ENCODE measurements at regions not wholly inside any gene's neighbourhood (a gene's known extent, or its start where the extent isn't known, plus 50 kb on each side); places are given as distances from the start of the nearest gene placed in this dataset.
"Not testable (repeated sequence)": the region's sequence is repeated elsewhere in the genome, so short reads cannot be mapped to it uniquely, and the experiment has no call there.

DNA sequence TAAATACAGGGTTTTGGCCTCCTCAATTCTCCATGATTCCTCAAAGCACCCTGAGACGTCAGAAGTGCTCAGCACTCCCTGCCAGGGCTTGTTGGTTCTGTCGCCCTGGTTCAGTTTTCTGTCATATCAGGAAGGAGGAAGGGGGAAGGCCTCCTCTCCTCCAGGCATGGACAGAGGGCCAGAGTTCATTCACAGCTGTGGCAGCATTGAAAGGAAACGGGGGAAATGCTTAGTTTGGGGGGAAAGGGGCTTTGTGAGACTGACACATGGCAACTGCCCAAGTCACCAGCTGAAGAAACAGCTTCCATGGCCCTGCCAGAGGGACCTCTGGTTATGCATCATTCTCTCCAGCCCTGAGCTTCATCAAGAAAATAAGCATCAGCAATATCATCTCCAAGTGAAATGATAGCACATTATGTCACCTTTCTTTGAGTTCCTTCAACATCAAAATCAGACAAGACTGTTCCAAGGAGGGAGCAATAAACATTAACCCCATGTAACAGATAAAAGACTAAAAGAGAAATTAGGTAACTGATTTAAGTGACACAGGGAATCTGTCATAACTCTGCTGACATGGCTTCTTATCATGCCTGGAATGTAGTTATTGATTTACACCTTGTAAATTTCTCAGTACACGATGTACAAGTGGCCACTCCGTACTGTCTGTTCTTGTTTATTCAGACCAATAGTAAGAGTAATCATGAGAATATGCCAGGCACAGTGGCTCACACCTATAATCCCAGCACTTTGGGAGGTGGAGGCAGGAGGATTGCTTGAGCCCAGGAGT lies 103.2 kb upstream of the SLC25A33 start:
- Mint-ChIP-seq H3K36me3 (ENCODE audit: insufficient read depth) (no peaks in the 10 kb centered on the region), H3K27me3 (ENCODE audit: low read depth) (no peaks in the 10 kb centered on the region), H3K4me1 (ENCODE audit: low read depth) (no peaks in the 10 kb centered on the region), H3K9me3 (no peaks in the 10 kb centered on the region), H3K4me3 (no peak overlapping the region)
- no peak for ATAC-seq
- no peak for DNase-seq

DNA sequence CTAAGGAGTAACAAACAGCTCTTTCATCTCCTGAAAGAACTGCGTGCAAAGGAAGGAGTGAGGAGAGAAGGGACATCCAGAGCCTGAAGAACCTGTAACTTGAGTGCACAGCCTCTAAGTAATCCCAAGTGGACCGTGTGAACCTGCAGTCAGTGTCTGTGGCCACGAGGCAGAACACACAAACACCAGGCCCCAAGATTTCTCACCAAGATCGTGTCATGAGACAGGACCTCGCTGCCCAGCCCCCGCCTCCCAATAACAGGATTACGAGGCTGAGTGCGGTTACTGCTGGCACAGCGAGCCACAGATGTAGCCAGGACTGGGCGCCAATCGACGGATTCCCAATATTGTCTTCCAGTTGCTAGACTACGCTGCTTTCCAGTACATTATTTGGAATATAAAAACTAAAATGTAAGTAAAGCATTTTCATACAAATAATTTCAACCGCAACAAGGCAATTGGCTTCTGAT lies 101.3 kb upstream of the SLC25A33 start:
- DNase-seq, result no peak
- ATAC-seq, result no peak
- H3K4me1 Mint-ChIP-seq (ENCODE audit: low read depth), result no peaks in the 10 kb centered on the region
- no peak overlapping the region for H3K4me3 Mint-ChIP-seq
- no peaks in the 10 kb centered on the region for H3K27me3 Mint-ChIP-seq (ENCODE audit: low read depth)
- H3K9me3 Mint-ChIP-seq, result no peaks in the 10 kb centered on the region
- no peaks in the 10 kb centered on the region for H3K36me3 Mint-ChIP-seq (ENCODE audit: insufficient read depth)

- Mint-ChIP-seq H3K9me3 (no peaks in the 10 kb centered on the region), H3K4me1 (ENCODE audit: low read depth) (no peaks in the 10 kb centered on the region), H3K27me3 (ENCODE audit: low read depth) (no peaks in the 10 kb centered on the region), H3K36me3 (ENCODE audit: insufficient read depth) (no peaks in the 10 kb centered on the region), H3K4me3 (no peak overlapping the region)
- DNase-seq, result no peak
- no peak for ATAC-seq
These were observed 100.7 kb upstream of the SLC25A33 start for GRCh38 chr1:9438431-9439073.

DNA sequence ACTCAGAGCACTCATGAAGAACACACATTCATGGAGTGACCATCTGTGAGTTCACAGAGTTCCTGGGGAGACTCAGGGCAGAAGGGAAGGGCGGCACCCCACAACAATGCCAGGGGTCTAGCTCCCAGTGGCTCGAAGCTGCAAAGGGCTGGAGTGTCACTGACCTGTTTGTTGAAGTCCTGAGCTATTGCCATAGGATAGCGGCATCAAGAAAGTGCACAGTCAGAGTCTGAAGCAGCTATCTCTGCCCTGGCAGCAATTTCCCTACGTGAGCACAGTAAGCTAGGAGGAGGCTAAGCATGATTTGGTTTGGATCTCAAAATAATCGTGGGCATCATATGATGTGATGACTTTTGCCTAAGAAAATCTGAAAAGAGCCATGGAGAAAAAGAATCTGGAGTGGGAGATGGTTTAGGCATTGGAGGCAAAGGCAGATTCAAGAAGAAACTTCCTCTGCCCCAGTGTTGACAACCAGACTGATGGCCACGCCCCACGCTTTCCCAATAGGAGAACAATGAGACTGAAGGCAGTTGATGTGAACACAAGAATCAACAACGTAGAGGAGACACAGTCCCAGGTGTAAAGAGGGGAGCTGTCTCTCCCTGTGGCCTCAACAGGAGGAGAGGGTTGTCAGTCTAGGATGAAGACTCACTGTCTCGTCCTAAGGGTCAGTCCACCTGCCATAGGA lies 100.0 kb upstream of the SLC25A33 start:
- H3K36me3 Mint-ChIP-seq (ENCODE audit: insufficient read depth), result no peaks in the 10 kb centered on the region
- DNase-seq (no peak), ATAC-seq (no peak)
- H3K4me1 Mint-ChIP-seq (ENCODE audit: low read depth), result no peaks in the 10 kb centered on the region
- no peaks in the 10 kb centered on the region for H3K27me3 Mint-ChIP-seq (ENCODE audit: low read depth)
- no peak overlapping the region for H3K4me3 Mint-ChIP-seq
- no peaks in the 10 kb centered on the region for H3K9me3 Mint-ChIP-seq

- Mint-ChIP-seq H3K27me3 (ENCODE audit: low read depth) (no peaks in the 10 kb centered on the region), H3K4me3 (no peak overlapping the region), H3K36me3 (ENCODE audit: insufficient read depth) (no peaks in the 10 kb centered on the region), H3K4me1 (ENCODE audit: low read depth) (no peaks in the 10 kb centered on the region), H3K9me3 (no peaks in the 10 kb centered on the region)
- ATAC-seq (no peak), DNase-seq (no peak)
These were observed 99.0 kb upstream of the SLC25A33 start for GRCh38 chr1:9440261-9440660.

DNA sequence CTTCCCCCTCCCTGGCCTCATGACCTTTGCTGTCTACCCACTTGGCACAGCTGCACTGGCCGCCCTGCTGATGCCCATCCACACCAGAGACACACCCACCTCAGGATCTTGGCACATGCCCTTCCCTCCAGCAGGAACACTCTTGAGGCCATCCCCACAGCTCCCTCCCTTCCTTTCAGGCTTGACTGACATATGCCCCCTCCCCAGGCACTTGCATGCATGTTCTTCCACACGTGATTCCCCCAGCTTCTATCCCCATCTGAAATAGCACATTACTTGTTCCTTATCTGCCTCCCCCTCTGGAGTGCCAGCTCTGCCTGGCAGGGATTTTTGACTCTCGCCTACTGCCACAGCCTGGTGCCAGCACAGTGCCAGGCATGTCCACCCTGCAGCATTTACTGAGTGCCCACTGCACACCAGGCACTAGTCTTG lies 98.5 kb upstream of the SLC25A33 start:
- Mint-ChIP-seq H3K4me1 (ENCODE audit: low read depth) (no peaks in the 10 kb centered on the region), H3K36me3 (ENCODE audit: insufficient read depth) (no peaks in the 10 kb centered on the region), H3K27me3 (ENCODE audit: low read depth) (no peaks in the 10 kb centered on the region), H3K4me3 (no peak overlapping the region), H3K9me3 (no peaks in the 10 kb centered on the region)
- ATAC-seq (no peak), DNase-seq (no peak)

- no peak for ATAC-seq
- Mint-ChIP-seq H3K4me3 (no peak overlapping the region), H3K27me3 (ENCODE audit: low read depth) (no peaks in the 10 kb centered on the region), H3K9me3 (no peaks in the 10 kb centered on the region), H3K36me3 (ENCODE audit: insufficient read depth) (no peaks in the 10 kb centered on the region), H3K4me1 (ENCODE audit: low read depth) (no peaks in the 10 kb centered on the region)
- DNase-seq, result no peak
These were observed 97.7 kb upstream of the SLC25A33 start for GRCh38 chr1:9441451-9442133.

DNA sequence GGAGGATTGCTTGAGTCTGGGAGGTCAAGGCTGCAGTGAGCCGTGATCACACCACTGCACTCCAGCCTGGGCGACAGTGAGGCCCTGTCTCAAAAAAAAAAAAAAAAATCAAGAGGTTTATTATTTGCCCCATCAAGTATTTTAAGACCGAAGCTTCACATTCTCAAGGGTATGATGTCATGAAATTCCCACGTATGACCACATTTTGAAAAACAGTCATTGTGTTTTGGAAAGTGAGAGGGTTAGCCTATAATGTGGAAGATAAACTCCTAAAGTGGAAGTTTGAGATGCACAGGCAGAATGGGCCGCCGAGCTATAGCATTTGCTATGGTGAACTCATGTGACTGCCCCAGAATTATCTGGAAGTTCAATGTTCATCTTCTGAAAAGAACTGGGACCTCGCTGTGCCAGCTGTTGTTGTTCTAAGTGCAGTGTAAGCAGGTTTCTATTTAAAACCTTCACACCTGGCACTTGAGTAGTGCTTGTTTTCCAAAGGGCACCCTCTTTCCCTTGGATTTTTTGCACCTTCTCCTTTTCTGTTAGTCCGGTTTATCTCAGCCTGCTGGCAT lies 96.9 kb upstream of the SLC25A33 start:
- DNase-seq (no peak), ATAC-seq (no peak)
- Mint-ChIP-seq H3K27me3 (ENCODE audit: low read depth) (no peaks in the 10 kb centered on the region), H3K36me3 (ENCODE audit: insufficient read depth) (no peaks in the 10 kb centered on the region), H3K9me3 (no peaks in the 10 kb centered on the region), H3K4me1 (ENCODE audit: low read depth) (no peaks in the 10 kb centered on the region), H3K4me3 (no peak overlapping the region)

- DNase-seq, result no peak
- Mint-ChIP-seq H3K4me1 (ENCODE audit: low read depth) (no peaks in the 10 kb centered on the region), H3K9me3 (no peaks in the 10 kb centered on the region), H3K27me3 (ENCODE audit: low read depth) (peaks cover under 1% of the 10 kb centered on the region), H3K4me3 (no peak overlapping the region), H3K36me3 (ENCODE audit: insufficient read depth) (no peaks in the 10 kb centered on the region)
- ATAC-seq, result no peak
These were observed 96.3 kb upstream of the SLC25A33 start for GRCh38 chr1:9442986-9443385.

- DNase-seq (no peak), ATAC-seq (no peak)
- Mint-ChIP-seq H3K4me1 (ENCODE audit: low read depth) (no peaks in the 10 kb centered on the region), H3K27me3 (ENCODE audit: low read depth) (peaks cover 6% of the 10 kb centered on the region), H3K36me3 (ENCODE audit: insufficient read depth) (no peaks in the 10 kb centered on the region), H3K4me3 (no peak overlapping the region), H3K9me3 (no peaks in the 10 kb centered on the region)
These were observed 95.3 kb upstream of the SLC25A33 start for GRCh38 chr1:9443913-9444445.

GRCh38 chr1:9444532-9444931 lies 94.7 kb upstream of the SLC25A33 start:
- H3K36me3 Mint-ChIP-seq (ENCODE audit: insufficient read depth), result no peaks in the 10 kb centered on the region
- no peaks in the 10 kb centered on the region for H3K9me3 Mint-ChIP-seq
- no peak overlapping the region for H3K4me3 Mint-ChIP-seq
- ATAC-seq (no peak), DNase-seq (no peak)
- no peaks in the 10 kb centered on the region for H3K4me1 Mint-ChIP-seq (ENCODE audit: low read depth)
- peaks cover 6% of the 10 kb centered on the region for H3K27me3 Mint-ChIP-seq (ENCODE audit: low read depth)

DNA sequence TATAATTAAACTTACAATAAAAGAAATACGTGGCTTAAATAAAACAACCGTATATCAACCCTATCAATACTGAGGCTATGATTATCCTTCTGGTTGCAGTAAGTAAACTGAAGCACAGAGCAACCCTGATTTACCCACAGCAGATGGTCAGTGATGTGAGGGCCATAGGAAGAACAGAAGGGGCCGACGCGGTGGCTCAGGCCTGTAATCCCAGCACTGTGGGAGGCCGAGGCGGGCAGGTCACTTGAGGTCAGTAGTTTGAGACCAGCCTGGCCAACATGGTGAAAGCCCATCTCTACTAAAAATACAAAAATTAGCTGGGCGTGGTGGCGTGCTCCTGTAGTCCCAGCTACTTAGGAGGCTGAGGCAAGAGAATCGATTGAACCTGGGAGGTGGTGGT lies 94.2 kb upstream of the SLC25A33 start:
- not testable (repeated sequence) for H3K4me1 Mint-ChIP-seq (ENCODE audit: low read depth); H3K9me3 Mint-ChIP-seq; H3K36me3 Mint-ChIP-seq (ENCODE audit: insufficient read depth); DNase-seq; H3K27me3 Mint-ChIP-seq (ENCODE audit: low read depth); ATAC-seq; H3K4me3 Mint-ChIP-seq

DNA sequence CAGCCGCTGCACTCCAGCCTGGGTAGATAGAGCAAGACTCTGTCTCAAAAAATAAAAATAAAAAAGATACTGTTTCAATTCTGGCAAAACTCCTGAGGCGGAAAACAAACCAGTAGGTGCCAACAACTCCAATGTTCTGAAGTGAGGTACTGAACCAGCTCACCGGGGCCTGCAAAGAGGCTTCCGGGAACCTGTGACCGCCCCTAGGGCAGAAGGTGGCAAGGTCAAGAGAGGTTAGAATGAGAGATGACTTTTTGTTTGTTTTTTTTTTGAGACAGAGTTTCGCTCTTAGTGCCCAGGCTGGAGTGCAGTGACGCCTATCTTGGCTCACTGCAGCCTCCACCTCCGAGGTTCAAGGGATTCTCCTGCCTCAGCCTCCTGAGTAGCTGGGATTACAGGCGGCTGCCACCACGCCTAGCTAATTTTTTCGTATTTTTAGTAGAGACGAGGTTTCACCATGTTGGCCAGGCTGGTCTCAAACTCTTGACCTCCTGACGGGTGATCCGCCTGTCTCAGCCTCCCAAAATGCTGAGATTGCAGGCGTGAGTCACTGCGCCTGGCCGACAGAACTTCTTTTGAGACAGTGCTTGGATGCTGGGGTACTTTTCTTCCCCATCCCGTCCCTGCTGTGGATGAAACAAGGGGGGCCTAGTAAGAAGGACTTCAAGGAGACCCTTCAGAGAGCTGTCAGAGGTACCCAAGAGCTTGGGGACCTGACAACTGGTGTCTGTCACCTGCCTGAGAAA lies 91.9 kb upstream of the SLC25A33 start:
- Mint-ChIP-seq H3K36me3 (ENCODE audit: insufficient read depth) (no peaks in the 10 kb centered on the region), H3K4me1 (ENCODE audit: low read depth) (no peaks in the 10 kb centered on the region)
- no peak for DNase-seq

More for the DNA sequence above, 91.9 kb upstream of the SLC25A33 start:
- peaks cover 6% of the 10 kb centered on the region for H3K27me3 Mint-ChIP-seq (ENCODE audit: low read depth)
- no peaks in the 10 kb centered on the region for H3K9me3 Mint-ChIP-seq
- no peak overlapping the region for H3K4me3 Mint-ChIP-seq
- ATAC-seq, result no peak

Measured in activated T-cell treated with anti-CD3 and anti-CD28 coated beads, Interleukin-2, amount 50 U/mL, for 4 hours (primary cell).